ENCODE measurements at regions not wholly inside any gene's neighbourhood (a gene's known extent, or its start where the extent isn't known, plus 50 kb on each side); places are given as distances from the start of the nearest gene placed in this dataset.

DNA sequence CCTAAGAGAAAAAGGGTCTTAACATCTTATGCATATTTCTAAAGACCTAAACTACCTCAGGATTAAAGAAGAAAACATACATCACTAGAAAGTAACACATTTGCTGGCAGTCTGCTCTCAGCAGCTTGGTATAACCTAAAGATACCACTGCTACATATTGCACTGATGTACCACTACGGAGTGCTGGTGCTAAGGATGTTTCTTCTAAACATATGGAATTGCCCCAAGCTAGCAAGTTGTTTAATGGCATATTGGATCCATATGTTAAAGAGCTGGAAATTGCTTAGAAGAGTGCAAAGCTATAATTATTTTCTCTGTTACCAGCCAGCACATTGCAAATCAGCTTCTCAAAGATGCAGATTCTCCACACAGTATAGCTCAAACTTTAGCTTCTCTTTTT, 436.5 kb upstream of the GALNTL6 start:
- CTCF ChIA-PET (ENCODE audit: low intra/inter-chr PET ratio): no interaction called here
- Histone ChIP-seq H2AFZ (ENCODE audit: low read depth, low read length) (no peak overlapping the region), H3K4me3 (no peak overlapping the region), H3K4me1 (replicated peaks in 1 of 2; ENCODE audit: control insufficient read depth in 2 of 2, insufficient read depth in 2 of 2, low read length in 2 of 2) (no peaks in the 10 kb centered on the region), H3K9me3 (replicated peaks; ENCODE audit: control insufficient read depth, insufficient read depth, low read depth, low read length) (no peaks in the 10 kb centered on the region), H3K27ac (ENCODE audit: extremely low read depth, low read depth, low read length) (no peak overlapping the region), H3K79me2 (ENCODE audit: control insufficient read depth, insufficient read depth, low read length) (no peaks in the 10 kb centered on the region), H3K9me1 (ENCODE audit: control insufficient read depth, insufficient read depth, low read length) (no peaks in the 10 kb centered on the region), H3K9ac (ENCODE audit: insufficient read depth in 1 of 2, low read depth in 2 of 2, low read length in 2 of 2) (no peak overlapping the region), H3K27me3 (ENCODE audit: control insufficient read depth in 2 of 2, insufficient read depth in 2 of 2, low read length in 2 of 2) (no peaks in the 10 kb centered on the region), H4K20me1 (replicated peaks; ENCODE audit: control insufficient read depth, insufficient read depth, low read length) (no peaks in the 10 kb centered on the region), H3K4me2 (ENCODE audit: insufficient read depth, low read length) (no peak overlapping the region), H3K36me3 (ENCODE audit: control insufficient read depth, insufficient read depth, low read length) (no peaks in the 10 kb centered on the region)
- FAIRE-seq (no peak), ATAC-seq (no peak), DNase-seq (ENCODE audit: extremely low read depth in 1 of 4, low spot score in 3 of 4) (no peak)
- intact Hi-C loops (cut with micrococcal nuclease) (no loop called here), in situ Hi-C loops (cut with MboI) (no loop called here)
- TF ChIP-seq TOE1 (IDR thresholded peaks at IDR 0.05; ENCODE audit: borderline replicate concordance): no peak
- TF ChIP-seq TOE1 (CRISPR knock-in tag; IDR thresholded peaks at IDR 0.05; ENCODE audit: borderline replicate concordance, low read depth): no peak
- no peak for TF ChIP-seq ARNT (IDR thresholded peaks at IDR 0.05)
- TF ChIP-seq, protein P1, sequence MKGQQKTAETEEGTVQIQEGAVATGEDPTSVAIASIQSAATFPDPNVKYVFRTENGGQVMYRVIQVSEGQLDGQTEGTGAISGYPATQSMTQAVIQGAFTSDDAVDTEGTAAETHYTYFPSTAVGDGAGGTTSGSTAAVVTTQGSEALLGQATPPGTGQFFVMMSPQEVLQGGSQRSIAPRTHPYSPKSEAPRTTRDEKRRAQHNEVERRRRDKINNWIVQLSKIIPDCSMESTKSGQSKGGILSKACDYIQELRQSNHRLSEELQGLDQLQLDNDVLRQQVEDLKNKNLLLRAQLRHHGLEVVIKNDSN (CRISPR knock-in tag; IDR thresholded peaks at IDR 0.05): no peak
- TF ChIP-seq MEF2A (IDR thresholded peaks at IDR 0.05; ENCODE audit: control insufficient read depth, low read depth, low read length): no peak
- no peak for TF ChIP-seq NBN (IDR thresholded peaks at IDR 0.05; ENCODE audit: low read depth)
- TF ChIP-seq, protein P2, sequence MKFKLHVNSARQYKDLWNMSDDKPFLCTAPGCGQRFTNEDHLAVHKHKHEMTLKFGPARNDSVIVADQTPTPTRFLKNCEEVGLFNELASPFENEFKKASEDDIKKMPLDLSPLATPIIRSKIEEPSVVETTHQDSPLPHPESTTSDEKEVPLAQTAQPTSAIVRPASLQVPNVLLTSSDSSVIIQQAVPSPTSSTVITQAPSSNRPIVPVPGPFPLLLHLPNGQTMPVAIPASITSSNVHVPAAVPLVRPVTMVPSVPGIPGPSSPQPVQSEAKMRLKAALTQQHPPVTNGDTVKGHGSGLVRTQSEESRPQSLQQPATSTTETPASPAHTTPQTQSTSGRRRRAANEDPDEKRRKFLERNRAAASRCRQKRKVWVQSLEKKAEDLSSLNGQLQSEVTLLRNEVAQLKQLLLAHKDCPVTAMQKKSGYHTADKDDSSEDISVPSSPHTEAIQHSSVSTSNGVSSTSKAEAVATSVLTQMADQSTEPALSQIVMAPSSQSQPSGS (CRISPR knock-in tag; IDR thresholded peaks at IDR 0.05): no peak
- TF ChIP-seq, protein P3, sequence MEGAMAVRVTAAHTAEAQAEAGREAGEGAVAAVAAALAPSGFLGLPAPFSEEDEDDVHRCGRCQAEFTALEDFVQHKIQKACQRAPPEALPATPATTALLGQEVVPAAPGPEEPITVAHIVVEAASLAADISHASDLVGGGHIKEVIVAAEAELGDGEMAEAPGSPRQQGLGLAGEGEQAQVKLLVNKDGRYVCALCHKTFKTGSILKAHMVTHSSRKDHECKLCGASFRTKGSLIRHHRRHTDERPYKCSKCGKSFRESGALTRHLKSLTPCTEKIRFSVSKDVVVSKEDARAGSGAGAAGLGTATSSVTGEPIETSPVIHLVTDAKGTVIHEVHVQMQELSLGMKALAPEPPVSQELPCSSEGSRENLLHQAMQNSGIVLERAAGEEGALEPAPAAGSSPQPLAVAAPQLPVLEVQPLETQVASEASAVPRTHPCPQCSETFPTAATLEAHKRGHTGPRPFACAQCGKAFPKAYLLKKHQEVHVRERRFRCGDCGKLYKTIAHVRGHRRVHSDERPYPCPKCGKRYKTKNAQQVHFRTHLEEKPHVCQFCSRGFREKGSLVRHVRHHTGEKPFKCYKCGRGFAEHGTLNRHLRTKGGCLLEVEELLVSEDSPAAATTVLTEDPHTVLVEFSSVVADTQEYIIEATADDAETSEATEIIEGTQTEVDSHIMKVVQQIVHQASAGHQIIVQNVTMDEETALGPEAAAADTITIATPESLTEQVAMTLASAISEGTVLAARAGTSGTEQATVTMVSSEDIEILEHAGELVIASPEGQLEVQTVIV (CRISPR knock-in tag; IDR thresholded peaks at IDR 0.05; ENCODE audit: borderline replicate concordance): no peak
- TF ChIP-seq, protein P4, sequence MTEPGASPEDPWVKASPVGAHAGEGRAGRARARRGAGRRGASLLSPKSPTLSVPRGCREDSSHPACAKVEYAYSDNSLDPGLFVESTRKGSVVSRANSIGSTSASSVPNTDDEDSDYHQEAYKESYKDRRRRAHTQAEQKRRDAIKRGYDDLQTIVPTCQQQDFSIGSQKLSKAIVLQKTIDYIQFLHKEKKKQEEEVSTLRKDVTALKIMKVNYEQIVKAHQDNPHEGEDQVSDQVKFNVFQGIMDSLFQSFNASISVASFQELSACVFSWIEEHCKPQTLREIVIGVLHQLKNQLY (CRISPR knock-in tag; conservative IDR thresholded peaks at IDR 0.05): no peak
- TF ChIP-seq NUFIP1 (IDR thresholded peaks at IDR 0.05; ENCODE audit: partially characterized antibody): no peak
- WGBS (ENCODE audit: insufficient coverage, low coverage, missing lambda C conversion rate): 0% methylated on average over 1 of the region's 1 CpG
- POLR2A ChIA-PET: no interaction called here
- no TSS peak for BruUV-seq (replicated peaks)

Data from K562 (cell line).